SU-DHL-6 (cell line): ENCODE measurements at regions not wholly inside any gene's neighbourhood (a gene's known extent, or its start where the extent isn't known, plus 50 kb on each side); places are given as distances from the start of the nearest gene placed in this dataset.

Experiments
- H2AFZ ChIP-seq: fragments of 200-600 bp; sonication (generic); 2 replicates; pipeline ENCODE4 v1.6.1; 2014; ENCODE audit warnings: low read depth, mild to moderate bottlenecking, moderate library complexity, mixed read lengths, antibody characterized with exemption, low read length; ENCODE audit not compliant: severe bottlenecking
- H3F3A ChIP-seq: fragments of 200-600 bp; shearing (Covaris generic); 2 replicates; pipeline ENCODE4 v1.6.0; 2016; ENCODE audit warnings: antibody characterized with exemption, mild to moderate bottlenecking; ENCODE audit not compliant: insufficient read depth
- H3K27ac ChIP-seq: fragments of 200-600 bp; sonication (generic); 2 replicates; pipeline ENCODE4 v1.5.1; 2016; ENCODE audit warnings: low read depth, mild to moderate bottlenecking, low read length, moderate library complexity, mixed read lengths
- H3K27me3 ChIP-seq: fragments of 200-600 bp; sonication (generic), shearing (Covaris generic); 2 replicates; pipeline ENCODE4 v1.6.0; 2014; ENCODE audit warnings: mild to moderate bottlenecking, low read length
- H3K36me3 ChIP-seq: fragments of 200-600 bp; sonication (generic); 2 replicates; pipeline ENCODE4 v1.6.1; 2014; ENCODE audit warnings: mild to moderate bottlenecking, low read length, mixed read lengths
- H3K4me2 ChIP-seq: fragments of 300-600, 200-600 bp; shearing (Covaris generic), sonication (generic); 2 replicates; pipeline ENCODE4 v1.6.0; 2014; ENCODE audit warnings: low read length, low read depth, mild to moderate bottlenecking; ENCODE audit not compliant: poor library complexity, severe bottlenecking
- H3K4me3 ChIP-seq: fragments of 200-600 bp; sonication (generic); 2 replicates; pipeline ENCODE4 v1.5.1; 2014; ENCODE audit warnings: antibody characterized with exemption, low read length, mild to moderate bottlenecking, mixed read lengths; ENCODE audit not compliant: insufficient read depth, poor library complexity, severe bottlenecking
- H3K79me2 ChIP-seq: fragments of 200-600 bp; sonication (generic); 2 replicates; pipeline ENCODE4 v1.6.1; 2014; ENCODE audit warnings: mild to moderate bottlenecking, low read length, moderate library complexity; ENCODE audit not compliant: insufficient read depth
- H3K9ac ChIP-seq: fragments of 200-600 bp; sonication (generic); 2 replicates; pipeline ENCODE4 v1.7.0; 2014; ENCODE audit warnings: mild to moderate bottlenecking, low read length
- H3K9me2 ChIP-seq: fragments of 200-600 bp; sonication (generic); replicated peaks from 2 replicates; pipeline ENCODE4 v1.6.1; 2014; ENCODE audit warnings: low read length; ENCODE audit not compliant: insufficient read depth
- H3K9me3 ChIP-seq: fragments of 200-600 bp; sonication (generic); 2 replicates; pipeline ENCODE4 v1.6.1; 2014; ENCODE audit warnings: low read length, mixed read lengths; ENCODE audit not compliant: insufficient read depth
- H4K20me1 ChIP-seq: fragments of 200-600 bp; sonication (generic); 2 replicates; pipeline ENCODE4 v1.6.1; 2014; ENCODE audit warnings: low read depth, mild to moderate bottlenecking, antibody characterized with exemption, low read length, moderate library complexity, mixed read lengths
- CTCF ChIP-seq: fragments of 200-600 bp; sonication (generic); IDR thresholded peaks from one replicate; pipeline ENCODE4 v1.5.1; 2017; ENCODE audit warnings: antibody characterized with exemption, mild to moderate bottlenecking, low read length, moderate library complexity; ENCODE audit not compliant: insufficient read depth, poor library complexity, severe bottlenecking
- EZH2phosphoT487 ChIP-seq: fragments of 200-600 bp; sonication (generic), shearing (Covaris generic); conservative IDR thresholded peaks from 2 replicates; pipeline ENCODE4 v1.6.1; 2018; ENCODE audit warnings: mild to moderate bottlenecking, antibody characterized with exemption, low read length, moderate library complexity, mixed read lengths

GRCh38 chr5:105380126-105380525, 1817.5 kb upstream of the NUDT12 start:
- H4K20me1 ChIP-seq = no peaks in the 10 kb centered on the region

GRCh38 chr5:105371169-105371568, 1808.6 kb upstream of the NUDT12 start:
- Histone ChIP-seq H2AFZ (no peak overlapping the region), H4K20me1 (no peaks in the 10 kb centered on the region), H3K79me2 (no peaks in the 10 kb centered on the region), H3K4me2 (no peak overlapping the region), H3K9ac (no peak overlapping the region), H3K27me3 (no peaks in the 10 kb centered on the region), H3K9me3 (no peaks in the 10 kb centered on the region), H3K9me2 (no peaks in the 10 kb centered on the region), H3K36me3 (no peaks in the 10 kb centered on the region), H3F3A (no peaks in the 10 kb centered on the region), H3K27ac (no peak overlapping the region), H3K4me3 (no peak overlapping the region)
- TF ChIP-seq CTCF (no peak), EZH2phosphoT487 (no peak)

More at GRCh38 chr5:105380126-105380525, 1817.5 kb upstream of the NUDT12 start:
- H3K9me2 ChIP-seq = no peaks in the 10 kb centered on the region
- H3K9me3 ChIP-seq = no peaks in the 10 kb centered on the region
- H3K36me3 ChIP-seq = no peaks in the 10 kb centered on the region
- no peak overlapping the region for H3K9ac ChIP-seq
- no peak overlapping the region for H3K4me2 ChIP-seq
- no peak overlapping the region for H3K4me3 ChIP-seq
- no peak overlapping the region for H3K27ac ChIP-seq
- no peak for TF ChIP-seq EZH2phosphoT487
- no peak for TF ChIP-seq CTCF
- H3K79me2 ChIP-seq = no peaks in the 10 kb centered on the region
- no peak overlapping the region for H2AFZ ChIP-seq
- H3F3A ChIP-seq = no peaks in the 10 kb centered on the region
- no peaks in the 10 kb centered on the region for H3K27me3 ChIP-seq

GRCh38 chr5:105350486-105351140, 1788.0 kb upstream of the NUDT12 start:
- Histone ChIP-seq H3K27me3 (no peaks in the 10 kb centered on the region), H3K4me2 (no peak overlapping the region), H3K9ac (no peak overlapping the region), H3K27ac (no peak overlapping the region), H3K4me3 (no peak overlapping the region), H3F3A (no peaks in the 10 kb centered on the region), H3K79me2 (no peaks in the 10 kb centered on the region), H4K20me1 (no peaks in the 10 kb centered on the region), H3K9me2 (no peaks in the 10 kb centered on the region), H2AFZ (no peak overlapping the region), H3K36me3 (no peaks in the 10 kb centered on the region), H3K9me3 (no peaks in the 10 kb centered on the region)
- TF ChIP-seq CTCF (no peak), EZH2phosphoT487 (no peak)
